HG03097 (cell line): ENCODE measurements at regions not wholly inside any gene's neighbourhood (a gene's known extent, or its start where the extent isn't known, plus 50 kb on each side); places are given as distances from the start of the nearest gene placed in this dataset.

Experiments used
- ATAC-seq: cut with Tn5 transposase; IDR thresholded peaks from one replicate; pipeline ENCODE4 v1.9.1; 2021; ENCODE audit not compliant: unreplicated experiment, low FRiP score

DNA sequence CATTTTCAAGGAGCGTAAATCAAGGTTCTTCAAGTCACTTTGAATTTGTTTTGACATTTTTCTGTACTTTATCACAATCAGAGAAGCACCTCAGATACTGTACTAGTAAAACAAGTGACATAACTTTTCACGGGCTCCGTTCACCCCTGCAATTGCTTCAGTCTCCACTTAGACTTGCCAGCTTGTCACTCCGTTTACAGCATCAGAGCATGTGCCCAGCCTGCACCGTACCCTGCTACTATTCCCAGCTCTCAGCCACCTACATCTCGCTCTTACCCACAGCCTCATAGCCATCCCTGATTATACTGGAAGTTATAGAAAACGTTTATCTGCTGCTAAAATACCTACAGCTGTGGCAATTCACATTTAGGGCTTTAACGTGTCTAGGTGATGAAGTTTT, 135.3 kb upstream of the TENM3 start:
- no peak for ATAC-seq

DNA sequence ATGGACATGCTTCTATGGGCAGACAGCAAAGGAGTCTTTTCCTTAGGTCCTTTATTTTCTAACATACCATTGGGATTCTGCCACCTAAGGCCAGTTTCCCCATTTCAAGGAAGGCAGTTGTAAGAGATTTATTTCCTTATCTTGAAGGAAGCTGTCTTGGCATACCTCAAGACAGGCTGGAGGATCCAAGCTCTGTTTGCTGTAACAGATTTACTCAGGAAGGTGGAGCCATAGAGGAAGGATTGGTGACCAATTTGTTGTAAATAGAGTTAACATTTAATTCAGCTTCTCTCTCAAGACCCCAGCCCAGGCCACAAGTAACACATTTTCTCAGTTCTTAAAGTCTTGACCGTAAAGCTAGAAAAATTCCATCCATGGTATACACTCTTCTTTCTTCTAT, 131.6 kb upstream of the TENM3 start:
- ATAC-seq: no peak

DNA sequence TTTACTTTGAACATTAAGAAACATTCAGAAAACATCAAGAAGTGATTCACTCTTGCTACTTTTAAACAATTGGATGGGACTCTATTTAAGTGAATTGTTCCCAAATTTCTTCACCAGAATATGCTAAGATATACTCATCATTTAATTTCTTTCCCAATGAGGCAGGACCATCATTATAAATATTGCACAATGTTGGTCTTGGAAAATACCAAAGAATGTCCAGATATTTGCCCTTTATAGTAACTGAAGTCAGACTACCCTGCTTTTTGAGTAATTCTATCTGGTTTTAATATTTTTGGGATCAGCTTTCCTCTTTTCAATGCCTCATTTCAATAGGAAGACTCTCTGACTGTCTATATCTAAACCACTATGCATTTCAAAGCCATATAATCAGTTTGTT, 129.4 kb upstream of the TENM3 start:
- ATAC-seq: no peak

DNA sequence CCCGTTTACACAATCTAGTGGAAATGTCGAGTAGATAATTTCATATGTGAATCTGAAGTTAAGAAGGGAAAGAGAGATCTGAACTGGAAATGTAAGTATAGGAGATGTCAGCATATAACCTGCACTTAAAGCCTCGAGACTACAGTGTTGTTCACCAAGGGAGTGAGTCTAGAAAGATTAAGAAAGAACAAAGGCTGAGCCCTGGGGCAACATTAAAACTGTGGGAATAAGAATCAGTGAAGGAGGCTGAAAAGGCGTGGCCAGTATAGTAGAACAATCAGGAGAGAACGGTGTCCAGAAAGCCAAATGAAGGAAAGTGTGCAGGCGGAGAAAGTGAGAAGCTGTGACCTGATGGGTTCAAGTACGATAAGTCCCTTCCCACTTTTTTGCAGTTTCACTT, 118.8 kb upstream of the TENM3 start:
- ATAC-seq: no peak

DNA sequence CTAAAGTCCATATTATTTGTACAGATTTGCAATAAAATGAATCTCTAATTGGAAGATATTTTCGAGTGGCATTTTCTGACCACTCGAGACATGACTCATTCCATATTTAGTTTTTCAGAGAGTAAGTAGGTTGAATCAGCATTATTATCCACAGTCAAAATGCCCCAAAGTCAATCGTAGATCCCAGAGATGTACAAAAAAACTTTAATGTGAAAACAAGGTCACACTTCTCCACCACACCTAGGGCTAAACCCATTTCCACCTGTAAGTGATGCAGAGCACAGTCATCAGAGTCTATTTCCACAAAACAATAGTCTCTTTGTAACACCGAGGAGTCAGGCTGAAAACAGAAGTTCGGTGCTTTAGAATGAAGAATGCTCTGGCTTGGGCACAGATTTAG, 117.1 kb upstream of the TENM3 start:
- ATAC-seq: no peak

DNA sequence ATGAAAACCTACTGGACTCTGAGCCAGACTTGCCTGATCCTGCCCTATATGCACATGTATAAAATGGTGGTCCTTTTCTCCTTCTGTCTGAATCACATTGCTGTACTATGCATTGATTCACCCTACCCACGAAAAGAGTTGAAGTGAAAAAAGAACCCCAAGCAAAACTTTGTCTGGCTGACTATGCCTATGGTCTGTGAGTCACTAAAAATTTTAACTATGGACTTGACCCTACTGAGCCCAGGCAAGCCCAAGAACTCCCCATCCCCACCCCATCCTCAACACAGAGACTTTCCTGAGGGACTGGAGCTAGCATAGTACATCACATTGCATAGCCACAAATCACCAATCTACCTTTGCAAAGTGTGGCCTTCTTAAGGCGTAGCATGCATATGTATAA, 116.6 kb upstream of the TENM3 start:
- ATAC-seq: no peak

DNA sequence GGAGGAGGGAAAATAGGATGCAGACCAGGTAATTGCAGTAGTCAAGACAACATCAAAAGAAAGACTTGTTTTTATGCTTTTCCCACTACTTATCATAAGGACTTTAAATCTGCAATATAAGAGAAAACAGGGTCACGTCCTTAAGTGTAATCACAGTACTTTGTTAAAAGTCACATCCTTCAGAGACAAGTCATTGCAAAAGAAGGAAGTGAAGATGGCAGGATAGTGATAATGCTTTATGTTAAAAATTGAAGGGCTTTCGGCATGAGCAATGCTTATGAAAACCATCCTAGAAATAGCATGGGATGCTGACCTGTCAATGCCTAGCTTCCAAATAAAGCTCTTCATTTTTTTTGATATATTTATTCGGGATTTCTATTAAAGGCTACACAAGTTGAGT, 110.2 kb upstream of the TENM3 start:
- no peak for ATAC-seq

DNA sequence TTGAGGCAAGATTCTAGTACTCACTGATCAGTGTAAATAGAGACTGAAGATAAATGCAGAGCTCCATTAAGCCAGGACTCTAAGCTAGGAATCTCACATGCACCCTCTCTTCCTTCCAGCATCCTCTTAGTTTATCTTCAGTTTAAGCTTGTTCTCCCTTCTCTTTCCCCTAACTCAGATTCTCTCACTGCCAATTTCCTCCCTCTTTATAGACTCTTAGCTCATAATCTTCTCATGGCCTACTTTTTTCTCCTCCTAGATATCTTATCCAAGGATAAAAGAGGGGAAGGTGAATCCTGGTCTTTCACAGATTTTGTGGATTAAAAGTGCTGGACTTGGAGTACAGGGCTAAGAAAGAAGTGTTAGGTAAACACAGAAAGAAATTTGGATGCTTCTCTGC, 108.9 kb upstream of the TENM3 start:
- no peak for ATAC-seq

DNA sequence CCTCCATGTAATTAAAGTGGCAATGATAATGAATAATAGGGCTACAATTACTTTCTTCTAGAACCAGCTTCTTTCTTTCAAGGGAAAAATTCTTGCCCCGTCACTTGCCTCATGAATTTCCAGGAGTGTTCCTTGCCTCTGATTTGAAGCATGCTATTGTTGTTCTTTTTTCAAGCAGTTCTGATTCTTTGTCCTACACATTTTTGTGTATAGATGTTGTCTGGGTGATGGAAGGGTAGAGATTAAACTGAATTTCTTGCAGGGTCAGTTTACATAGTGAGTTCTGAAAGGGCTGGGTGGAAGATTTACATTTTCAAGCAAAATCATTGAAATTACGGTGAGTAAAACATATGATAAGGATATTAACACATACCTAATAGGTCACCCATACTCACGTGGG, 107.0 kb upstream of the TENM3 start:
- no peak for ATAC-seq

DNA sequence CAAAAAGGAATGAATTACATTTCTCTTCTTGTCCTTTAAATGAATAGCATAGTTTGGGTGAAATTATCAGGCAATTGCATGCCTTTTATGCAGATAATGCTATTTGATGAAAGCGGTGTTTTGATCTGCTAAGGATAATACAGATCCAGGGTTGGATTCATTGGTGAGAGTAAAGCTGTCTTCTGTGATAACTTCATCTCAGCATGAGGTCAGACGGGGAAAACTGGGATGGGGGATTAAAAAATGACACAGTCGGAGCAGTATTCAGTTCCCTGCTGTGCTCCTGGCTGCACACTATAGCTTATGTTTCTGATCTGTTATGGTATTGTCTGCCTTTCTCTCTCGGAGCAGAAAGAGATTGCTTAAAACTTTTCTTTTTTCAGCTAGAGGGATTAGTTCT, 105.9 kb upstream of the TENM3 start:
- no peak for ATAC-seq

DNA sequence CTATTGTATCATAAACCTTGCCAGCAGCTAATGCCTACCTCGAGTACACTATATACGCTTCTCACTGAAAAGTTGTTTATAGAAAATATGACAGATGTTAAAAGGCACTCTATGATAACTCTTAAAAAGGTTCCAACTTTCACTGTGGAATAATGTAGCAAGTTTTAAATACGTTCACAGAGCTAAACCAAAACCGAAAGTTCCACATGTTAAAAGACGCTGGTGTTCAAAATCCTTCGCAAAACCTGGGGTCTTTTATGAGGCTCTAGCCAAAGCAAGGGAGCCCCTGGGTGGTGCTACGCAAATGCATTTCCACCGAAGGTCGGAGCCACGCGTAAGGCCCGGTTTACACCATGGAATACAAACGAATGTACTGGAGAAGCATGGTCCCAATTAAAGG, 103.7 kb upstream of the TENM3 start:
- ATAC-seq: no peak

DNA sequence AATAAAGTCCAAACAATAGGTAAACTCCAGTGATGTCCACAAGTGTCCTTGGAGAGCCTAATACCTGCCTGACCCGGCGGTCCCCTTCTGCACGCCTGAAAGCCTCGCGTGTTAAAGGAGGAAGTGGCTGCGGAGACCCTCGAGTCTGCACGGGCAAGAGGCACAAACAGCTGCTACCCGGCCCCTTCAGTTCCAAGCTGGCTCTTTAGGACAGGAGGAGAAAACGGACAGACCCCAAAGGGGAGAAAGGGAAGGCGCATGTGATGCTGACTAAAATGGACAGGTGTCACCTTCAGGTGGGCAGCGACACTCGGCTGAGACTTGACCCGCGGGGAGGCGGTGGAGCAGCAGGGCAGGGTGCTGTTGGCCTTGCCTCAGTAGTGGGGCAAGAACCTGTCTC, 102.7 kb upstream of the TENM3 start:
- no peak for ATAC-seq

DNA sequence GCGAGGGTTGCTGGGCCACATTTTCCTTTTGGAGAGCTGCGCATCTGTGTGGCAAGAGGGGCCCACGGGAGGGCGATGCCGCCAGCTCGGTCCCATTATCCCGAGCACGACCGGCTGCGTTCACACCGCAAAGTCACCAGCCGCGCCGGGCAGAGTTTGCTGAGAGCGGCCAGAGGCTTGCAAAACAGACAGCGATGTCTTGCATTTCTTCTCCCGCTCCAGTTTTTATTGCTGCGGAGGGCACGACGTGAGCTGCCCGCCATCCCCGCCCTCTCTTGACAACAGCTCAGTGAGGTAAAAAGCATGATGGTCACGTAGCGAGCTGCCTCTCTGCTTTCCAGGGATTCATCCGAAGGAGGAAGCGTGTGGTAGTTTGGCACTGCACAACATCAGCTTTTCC, 102.1 kb upstream of the TENM3 start:
- no peak for ATAC-seq

DNA sequence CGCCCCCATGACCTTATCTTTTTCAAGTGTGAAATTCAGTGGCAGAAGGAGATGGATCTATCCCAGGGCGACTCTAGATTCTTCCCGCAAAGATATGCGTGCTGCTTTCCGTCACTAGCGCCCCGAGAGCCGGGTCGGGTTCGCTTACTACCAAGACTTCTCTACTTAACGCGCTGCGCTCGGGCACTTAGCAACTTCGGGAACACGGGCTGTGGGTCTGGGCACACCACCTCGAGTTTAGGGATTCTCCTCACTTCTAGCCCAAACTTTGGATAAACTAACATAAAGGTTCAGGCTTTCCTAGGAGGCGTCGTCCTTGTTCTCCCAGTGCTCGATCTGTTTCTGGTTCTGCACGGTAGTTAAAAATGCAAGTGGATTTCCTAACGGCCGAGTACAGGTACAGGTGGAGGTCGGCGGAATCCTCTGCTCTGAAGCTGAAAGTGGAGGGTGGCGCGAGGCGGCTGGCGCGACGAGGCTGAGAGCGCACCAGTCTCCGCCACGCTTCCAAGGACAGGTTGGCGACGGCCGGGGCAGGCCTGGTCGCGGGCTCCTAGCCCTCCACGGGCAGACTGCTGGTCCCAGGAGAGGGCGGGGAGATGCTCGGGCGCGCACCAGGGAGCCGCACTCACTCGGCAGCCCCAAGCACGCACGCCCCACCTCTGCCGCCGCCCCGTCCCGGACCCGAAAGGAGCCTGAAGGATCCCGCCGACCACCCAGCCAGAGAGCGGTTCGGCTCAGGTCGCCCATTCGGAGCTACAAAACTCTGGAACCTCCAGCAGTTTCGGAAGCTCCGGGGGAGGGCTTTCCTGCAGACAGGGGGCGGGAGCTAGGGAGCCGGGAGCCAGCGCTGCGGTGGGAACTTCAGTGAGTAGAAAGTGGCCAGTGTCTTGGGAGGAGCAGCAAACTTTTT, 100.8 kb upstream of the TENM3 start:
- ATAC-seq: no peak

DNA sequence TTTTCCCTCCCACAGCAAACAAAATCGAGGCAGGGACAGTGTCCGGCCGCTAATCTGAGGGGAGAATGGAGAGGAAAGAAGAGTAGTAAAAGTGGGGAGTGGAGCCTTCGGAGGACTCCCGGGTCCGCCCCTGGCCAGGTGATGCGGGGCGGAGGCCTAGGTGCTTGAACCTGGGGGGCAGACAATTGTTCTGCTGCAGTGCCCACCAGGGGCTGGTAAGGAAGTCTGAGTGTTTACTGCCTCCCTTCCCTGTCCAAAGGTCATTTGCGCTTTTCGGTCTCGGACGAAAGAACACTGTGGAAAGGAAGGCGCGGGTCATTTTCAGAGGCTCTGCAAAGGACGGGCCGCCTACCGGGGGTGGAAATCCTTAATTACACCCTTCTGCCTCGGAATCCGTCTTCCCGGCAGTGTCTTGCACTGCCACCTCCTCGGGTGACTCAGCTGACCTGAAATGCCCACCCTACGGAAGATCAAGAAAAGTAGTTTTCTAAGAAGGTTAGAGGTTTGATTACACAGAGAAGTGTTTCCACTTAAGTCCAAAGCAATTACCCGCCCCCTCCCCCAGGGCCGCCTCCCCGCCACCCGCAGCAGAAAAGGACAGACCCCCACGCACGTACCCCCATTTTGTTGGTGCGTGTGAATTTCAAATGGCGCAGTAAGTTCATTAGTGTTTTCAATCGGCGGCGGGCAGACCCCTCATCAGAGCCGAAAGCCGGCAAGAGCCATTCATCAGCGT, 99.9 kb upstream of the TENM3 start:
- ATAC-seq: no peak

DNA sequence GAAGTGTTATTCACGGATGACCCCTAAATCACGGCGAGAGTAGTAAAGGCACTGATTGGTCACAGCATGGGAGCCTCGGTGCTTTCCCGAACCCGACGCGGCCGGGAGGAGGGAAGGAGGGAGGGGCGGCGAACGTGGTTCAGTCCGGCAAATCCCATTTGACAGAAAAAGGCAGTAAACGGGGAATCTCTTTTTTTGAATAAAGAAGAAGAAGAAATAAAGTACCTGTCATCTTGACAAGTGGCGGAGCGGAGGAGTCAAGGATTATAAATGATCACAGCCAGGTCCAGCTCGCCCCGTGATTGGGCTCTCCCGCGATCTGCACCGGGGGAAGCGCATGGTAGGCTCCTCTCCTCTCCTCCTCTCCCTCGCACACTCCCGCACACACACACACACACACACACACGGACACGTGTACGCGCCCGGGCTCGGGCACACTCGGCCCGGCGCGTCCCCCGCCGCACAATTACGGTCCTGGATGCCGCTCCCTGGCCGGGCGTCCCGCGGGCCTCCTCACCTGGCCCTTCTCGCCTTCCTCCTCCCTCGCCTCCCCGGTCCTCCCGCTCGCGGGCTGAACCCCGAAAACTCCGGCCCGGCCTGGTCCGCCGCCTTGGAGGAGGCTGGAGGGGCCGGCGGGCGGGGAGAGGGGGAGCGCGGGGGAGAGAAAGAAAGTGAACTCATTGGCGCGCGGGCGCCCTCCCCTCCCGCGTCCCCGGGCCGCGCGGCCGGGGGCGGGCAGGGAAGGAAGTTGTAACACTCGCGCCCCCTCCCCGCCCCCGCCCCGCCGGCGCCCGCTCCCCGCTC, 99.2 kb upstream of the TENM3 start:
- no peak for ATAC-seq

DNA sequence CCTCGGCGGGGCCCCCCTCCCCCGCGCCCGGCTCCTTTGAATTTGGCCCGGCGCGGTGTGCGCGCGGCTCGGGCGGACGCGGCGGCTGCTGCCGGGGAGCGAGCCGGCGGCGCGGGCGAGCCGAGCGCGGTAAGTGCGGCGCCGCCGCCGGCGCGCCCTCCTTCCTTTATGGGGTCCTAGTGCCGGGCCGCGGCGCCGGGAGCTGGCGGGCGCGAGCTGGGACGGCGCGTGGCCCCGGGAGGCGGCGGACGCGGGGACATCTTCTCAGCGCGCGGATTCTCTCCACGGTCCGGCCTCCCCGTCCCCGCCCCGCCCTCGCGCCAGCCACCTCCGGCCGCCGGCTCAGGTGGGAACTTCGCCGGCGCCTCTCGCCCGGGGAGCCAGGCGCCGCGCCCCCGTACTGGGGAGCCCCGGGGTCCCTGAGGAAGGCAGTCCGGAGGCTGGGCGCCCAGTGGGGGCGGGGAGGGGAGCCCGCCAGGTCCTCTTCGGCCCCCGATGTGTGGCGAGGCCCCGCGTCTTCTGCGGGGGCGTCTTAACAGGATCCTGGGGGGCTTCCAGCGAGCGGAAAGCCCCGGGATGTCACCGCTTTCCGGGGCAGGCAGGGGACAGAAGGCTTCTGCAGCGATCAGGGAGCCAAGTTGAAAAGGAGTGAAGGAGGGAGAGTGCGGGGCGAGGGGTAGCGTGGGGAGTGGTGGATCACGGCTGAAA, 98.4 kb upstream of the TENM3 start:
- ATAC-seq: no peak

DNA sequence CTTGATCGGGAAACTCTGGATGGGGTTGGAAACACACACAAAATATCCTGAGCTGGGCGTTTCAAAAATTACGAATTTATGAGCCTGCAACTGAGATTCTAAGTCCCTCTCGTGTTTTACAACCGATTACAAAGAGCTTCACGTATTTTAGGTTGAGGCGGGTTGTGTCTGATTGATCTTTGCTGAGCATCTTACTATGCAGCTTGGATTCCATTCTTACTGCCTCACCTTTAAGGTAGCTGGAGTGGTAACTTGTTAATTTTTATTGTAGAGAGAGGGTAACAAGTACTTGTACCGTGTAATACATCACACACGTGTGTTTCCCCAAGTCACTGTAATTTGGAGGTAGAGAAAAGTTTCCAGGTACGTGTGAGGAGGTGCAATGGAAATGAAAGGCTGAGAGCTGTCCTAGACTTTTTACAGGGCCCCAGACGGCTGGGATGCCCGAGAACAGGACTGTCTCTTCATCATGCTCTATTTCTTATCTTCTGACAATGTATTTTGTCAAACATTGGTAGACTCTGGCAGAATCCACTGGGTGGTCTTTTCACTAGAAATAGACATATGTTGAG, 97.8 kb upstream of the TENM3 start:
- no peak for ATAC-seq

DNA sequence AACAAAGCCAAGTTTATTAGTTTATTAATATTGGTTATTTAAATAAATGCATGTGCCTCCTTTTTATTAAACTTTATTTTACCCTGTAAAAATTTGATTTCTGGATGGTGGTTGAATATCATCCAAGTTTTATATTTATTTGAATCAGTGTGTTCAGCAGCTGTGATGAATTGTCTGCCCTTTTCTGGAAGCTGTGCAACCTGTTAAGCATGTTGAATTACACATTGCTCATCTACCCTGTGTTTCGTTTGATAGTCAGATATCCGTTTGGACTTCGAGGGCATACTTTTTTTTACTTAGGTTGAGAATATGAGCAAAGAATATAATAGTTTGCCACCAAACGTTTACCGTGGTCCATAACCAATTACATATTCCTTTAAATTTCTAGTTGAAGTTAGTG, 95.8 kb upstream of the TENM3 start:
- no peak for ATAC-seq

DNA sequence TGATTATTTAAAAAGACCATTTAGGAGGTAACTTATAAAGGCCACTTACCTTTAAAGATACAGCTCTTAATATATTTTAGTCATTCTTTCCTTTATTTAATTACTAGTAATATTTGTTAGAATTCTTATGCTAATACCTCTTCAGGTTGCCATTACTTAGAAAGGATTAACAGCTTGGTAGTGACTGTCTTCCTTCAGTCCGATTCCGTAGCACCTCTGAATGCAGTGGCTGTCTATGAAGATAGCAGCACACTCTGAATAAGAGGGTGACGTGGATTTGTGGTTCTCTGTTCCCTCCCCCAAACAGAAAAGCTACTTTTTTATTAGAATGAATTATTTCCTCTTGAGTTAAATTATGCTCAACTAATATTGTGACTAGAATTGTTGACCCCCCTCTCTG, 92.6 kb upstream of the TENM3 start:
- ATAC-seq: no peak
